ENCODE measurements at regions not wholly inside any gene's neighbourhood (a gene's known extent, or its start where the extent isn't known, plus 50 kb on each side); places are given as distances from the start of the nearest gene placed in this dataset.

GRCh38 chr4:18846313-18846712, 824.8 kb upstream of the LCORL start:
- 79 to 100% (median 93%) methylated on average over 1 of the region's 1 CpG for WGBS, 5 donors
- H3K27ac ChIP-seq, result no peak overlapping the region

GRCh38 chr4:18844726-18845125, 823.2 kb upstream of the LCORL start:
- intact Hi-C loops (cut with DNase I; ENCODE audit: low total_unique reads), result no loop called here
- TF ChIP-seq POLR2A (IDR thresholded peaks at IDR 0.05) (no peak), POLR2AphosphoS5 (IDR thresholded peaks at IDR 0.05) (no peak), CTCF (IDR thresholded peaks at IDR 0.05) (no peak), EP300 (IDR thresholded peaks at IDR 0.05) (no peak)
- peaks cover 0 to 15% (median 5%) of the 10 kb centered on the region in 4 donors for H3K9me3 ChIP-seq
- H3K4me1 ChIP-seq, result peaks cover 0 to 5% (median 0%) of the 10 kb centered on the region in 4 donors
- H3K4me3 ChIP-seq, result no peak overlapping the region
- DNase-seq, result no peak
- 46 to 84% (median 64%) methylated on average over 1 of the region's 1 CpG for WGBS, 5 donors
- no peaks in the 10 kb centered on the region for H3K36me3 ChIP-seq
- no peaks in the 10 kb centered on the region for H3K27me3 ChIP-seq
- H3K27ac ChIP-seq, result no peak overlapping the region

More at GRCh38 chr4:18846313-18846712, 824.8 kb upstream of the LCORL start:
- H3K9me3 ChIP-seq, result peaks cover 0 to 15% (median 5%) of the 10 kb centered on the region in 4 donors
- intact Hi-C loops (cut with DNase I; ENCODE audit: low total_unique reads), result no loop called here
- no peaks in the 10 kb centered on the region for H3K36me3 ChIP-seq
- H3K4me3 ChIP-seq, result no peak overlapping the region
- TF ChIP-seq POLR2AphosphoS5 (IDR thresholded peaks at IDR 0.05), result no peak
- no peak for TF ChIP-seq POLR2A (IDR thresholded peaks at IDR 0.05)
- no peak for TF ChIP-seq EP300 (IDR thresholded peaks at IDR 0.05)
- TF ChIP-seq CTCF (IDR thresholded peaks at IDR 0.05), result no peak
- no peak for DNase-seq
- H3K27me3 ChIP-seq, result no peaks in the 10 kb centered on the region
- peaks cover 0 to 5% (median 0%) of the 10 kb centered on the region in 4 donors for H3K4me1 ChIP-seq

GRCh38 chr4:18842431-18842830, 820.9 kb upstream of the LCORL start:
- TF ChIP-seq EP300 (IDR thresholded peaks at IDR 0.05), result no peak
- TF ChIP-seq POLR2A (IDR thresholded peaks at IDR 0.05), result no peak
- TF ChIP-seq CTCF (IDR thresholded peaks at IDR 0.05), result no peak
- no peak for TF ChIP-seq POLR2AphosphoS5 (IDR thresholded peaks at IDR 0.05)
- 73 to 94% (median 82%) methylated on average over 3 to 5 of the region's 5 CpGs for WGBS, 5 donors
- DNase-seq, result no peak
- Histone ChIP-seq H3K9me3 (peaks cover 0 to 15% (median 5%) of the 10 kb centered on the region in 4 donors), H3K36me3 (no peaks in the 10 kb centered on the region), H3K4me1 (peaks cover 0 to 3% (median 0%) of the 10 kb centered on the region in 4 donors), H3K27ac (no peak overlapping the region), H3K27me3 (no peaks in the 10 kb centered on the region), H3K4me3 (no peak overlapping the region)
- intact Hi-C loops (cut with DNase I; ENCODE audit: low total_unique reads), result no loop called here

- intact Hi-C loops (cut with DNase I; ENCODE audit: low total_unique reads), result no loop called here
- no peak for DNase-seq
- H3K9me3 ChIP-seq, result peaks cover 0 to 15% (median 5%) of the 10 kb centered on the region in 4 donors
- H3K4me1 ChIP-seq, result no peaks in the 10 kb centered on the region
- 64 to 79% (median 70%) methylated on average over 3 of the region's 3 CpGs for WGBS, 5 donors
- H3K36me3 ChIP-seq, result no peaks in the 10 kb centered on the region
- H3K27me3 ChIP-seq, result no peaks in the 10 kb centered on the region
- H3K4me3 ChIP-seq, result no peak overlapping the region
- no peak for TF ChIP-seq POLR2AphosphoS5 (IDR thresholded peaks at IDR 0.05)
- no peak for TF ChIP-seq POLR2A (IDR thresholded peaks at IDR 0.05)
- no peak for TF ChIP-seq EP300 (IDR thresholded peaks at IDR 0.05)
- no peak for TF ChIP-seq CTCF (IDR thresholded peaks at IDR 0.05)
- no peak overlapping the region for H3K27ac ChIP-seq
Observed at GRCh38 chr4:18840481-18840880, 818.9 kb upstream of the LCORL start.
